NT2/D1 (cell line): ENCODE measurements at regions not wholly inside any gene's neighbourhood (a gene's known extent, or its start where the extent isn't known, plus 50 kb on each side); places are given as distances from the start of the nearest gene placed in this dataset.
"Not testable (repeated sequence)": the region's sequence is repeated elsewhere in the genome, so short reads cannot be mapped to it uniquely, and the experiment has no call there.

ENCODE experiments used
- DNase-seq: peaks from one replicate; pipeline ENCODE4 v3.0.0-alpha.2; 2011; ENCODE audit warnings: low read depth, low spot score
- H3K27me3 ChIP-seq: 2 replicates; pipeline ENCODE4 v1.6.0; 2011; ENCODE audit warnings: mild to moderate bottlenecking; ENCODE audit not compliant: insufficient read length, insufficient read depth
- H3K36me3 ChIP-seq: 2 replicates; pipeline ENCODE4 v1.6.1; 2011; ENCODE audit warnings: mild to moderate bottlenecking, low read length, mixed read lengths; ENCODE audit not compliant: insufficient read depth, insufficient read length
- H3K4me1 ChIP-seq: 2 replicates; pipeline ENCODE4 v1.5.1; 2011; ENCODE audit not compliant: insufficient read depth, insufficient read length
- H3K4me3 ChIP-seq: 2 replicates; pipeline ENCODE4 v1.5.1; 2011; ENCODE audit warnings: low read depth; ENCODE audit not compliant: insufficient read length
- H3K9ac ChIP-seq: 2 replicates; pipeline ENCODE4 v1.6.0; 2011; ENCODE audit warnings: low read depth; ENCODE audit not compliant: insufficient read length
- H3K9me3 ChIP-seq: 2 replicates; pipeline ENCODE4 v1.5.1; 2011; ENCODE audit warnings: mild to moderate bottlenecking, low read length; ENCODE audit not compliant: insufficient read depth
- SUZ12 ChIP-seq: IDR thresholded peaks from 2 replicates; pipeline ENCODE4 v1.6.1; 2011; ENCODE audit not compliant: insufficient read length, insufficient read depth; ENCODE audit errors: extremely low read depth
- YY1 ChIP-seq: IDR thresholded peaks from 2 replicates; pipeline ENCODE4 v1.6.1; 2011; ENCODE audit not compliant: insufficient read length, insufficient read depth
- ZNF274 ChIP-seq: IDR thresholded peaks from 2 replicates; pipeline ENCODE4 v1.6.1; 2011; ENCODE audit warnings: mild to moderate bottlenecking, low read depth, low read length

DNA sequence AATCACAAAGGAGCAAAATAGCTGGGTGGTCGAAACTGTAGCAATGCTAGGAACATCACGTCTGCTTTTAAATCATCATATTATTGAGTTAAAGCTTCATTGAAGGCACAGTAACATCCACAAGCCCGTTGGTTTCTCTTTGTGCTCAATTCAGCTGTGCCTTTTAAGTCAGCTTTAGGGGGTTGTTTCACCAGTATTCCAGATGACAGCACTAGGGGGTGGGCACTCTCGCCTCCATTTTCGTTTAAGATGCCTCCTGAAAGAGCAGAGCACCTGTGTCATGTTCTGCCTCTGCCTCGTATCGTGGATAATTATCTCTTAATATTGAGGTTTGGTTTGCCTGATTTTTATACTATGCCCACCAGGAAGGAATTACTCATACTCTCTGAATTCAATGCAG, 139.8 kb upstream of the PTBP2 start:
- H3K4me3 ChIP-seq, result no peak overlapping the region
- no peak for DNase-seq
- H3K36me3 ChIP-seq, result no peaks in the 10 kb centered on the region
- H3K9me3 ChIP-seq, result no peaks in the 10 kb centered on the region
- no peaks in the 10 kb centered on the region for H3K27me3 ChIP-seq
- no peak overlapping the region for H3K9ac ChIP-seq
- no peaks in the 10 kb centered on the region for H3K4me1 ChIP-seq
- TF ChIP-seq SUZ12, result no peak
- no peak for TF ChIP-seq ZNF274
- TF ChIP-seq YY1, result no peak

DNA sequence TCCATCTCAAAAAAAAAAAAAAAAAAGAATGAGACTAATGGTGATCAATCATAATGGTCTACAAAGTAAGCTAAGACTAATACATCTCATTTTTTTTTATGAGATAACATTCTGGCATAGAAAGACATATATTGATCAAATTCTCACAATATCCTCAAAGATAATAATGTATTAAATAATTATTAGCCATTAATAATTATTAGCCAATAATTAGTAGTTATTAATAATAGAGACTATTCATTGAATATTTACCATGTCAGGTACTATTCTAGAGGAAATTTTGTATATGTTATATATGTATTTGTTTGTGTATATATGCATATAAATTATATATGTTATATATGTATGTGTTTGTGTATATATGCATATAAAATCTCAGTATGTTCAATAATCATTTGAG, 137.7 kb upstream of the PTBP2 start:
- no peak overlapping the region for H3K9ac ChIP-seq
- no peak overlapping the region for H3K4me3 ChIP-seq
- H3K9me3 ChIP-seq, result no peaks in the 10 kb centered on the region
- no peak for DNase-seq
- H3K4me1 ChIP-seq, result no peaks in the 10 kb centered on the region
- no peaks in the 10 kb centered on the region for H3K27me3 ChIP-seq
- TF ChIP-seq SUZ12 (no peak), YY1 (no peak), ZNF274 (no peak)
- no peaks in the 10 kb centered on the region for H3K36me3 ChIP-seq

DNA sequence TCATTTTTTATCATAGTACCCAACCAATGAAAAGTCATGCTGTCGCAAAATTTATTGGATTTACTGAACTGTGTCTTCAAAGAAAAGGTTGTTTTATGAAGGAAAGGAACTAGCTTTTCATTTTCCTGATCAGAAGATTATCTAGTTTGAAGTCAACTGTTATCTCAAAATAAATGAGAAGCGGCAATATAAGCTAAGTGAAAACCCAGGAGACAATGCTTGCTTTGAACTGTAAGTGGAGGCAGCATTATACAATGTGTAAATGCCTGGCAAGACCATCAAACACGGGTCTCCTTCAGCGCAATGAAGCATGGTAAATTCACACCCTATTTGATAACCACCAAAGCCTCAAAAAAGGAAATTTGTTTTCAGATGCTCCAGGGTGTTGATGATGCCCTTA, 134.4 kb upstream of the PTBP2 start:
- H3K4me1 ChIP-seq, result no peaks in the 10 kb centered on the region
- no peak for DNase-seq
- 0 out of 2 replicates have a peak, but pooled peaks cover under 1% of the 10 kb centered on the region for H3K9me3 ChIP-seq
- H3K27me3 ChIP-seq, result no peaks in the 10 kb centered on the region
- TF ChIP-seq SUZ12 (no peak), ZNF274 (no peak), YY1 (no peak)
- H3K4me3 ChIP-seq, result no peak overlapping the region
- H3K9ac ChIP-seq, result no peak overlapping the region
- H3K36me3 ChIP-seq, result no peaks in the 10 kb centered on the region

DNA sequence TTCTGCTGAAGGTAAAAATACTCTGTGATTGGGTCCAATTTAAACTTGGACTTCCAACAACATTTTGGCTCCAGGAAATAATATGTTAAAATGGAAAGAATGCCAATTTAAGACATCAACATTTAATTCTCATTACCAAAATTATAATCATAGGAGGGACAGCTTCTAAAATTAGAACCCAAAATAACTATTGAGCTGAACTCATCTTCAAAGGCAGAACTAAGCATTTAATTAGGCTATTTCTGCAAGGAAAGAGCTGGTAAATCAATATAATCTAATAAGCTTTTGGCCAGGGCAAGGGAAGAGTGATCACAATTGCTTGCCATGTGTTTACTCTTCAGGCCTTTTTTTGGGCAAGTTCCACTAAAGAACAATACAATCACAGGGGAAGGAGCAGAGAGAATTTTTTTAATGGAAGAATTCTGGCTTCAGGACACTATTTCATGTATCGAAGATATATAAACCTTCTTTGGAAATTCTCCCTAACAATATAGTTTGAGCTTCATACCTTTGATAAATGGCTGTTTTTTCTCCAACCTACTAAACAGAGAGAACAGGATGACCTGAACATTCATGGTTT, 133.1 kb upstream of the PTBP2 start:
- H3K9me3 ChIP-seq, result peaks cover 9% of the 10 kb centered on the region; the same call in 1 of the 2 replicates
- H3K4me1 ChIP-seq, result no peaks in the 10 kb centered on the region
- no peaks in the 10 kb centered on the region for H3K36me3 ChIP-seq
- no peak overlapping the region for H3K9ac ChIP-seq
- DNase-seq, result no peak
- TF ChIP-seq YY1 (no peak), ZNF274 (no peak), SUZ12 (no peak)
- no peaks in the 10 kb centered on the region for H3K27me3 ChIP-seq
- H3K4me3 ChIP-seq, result no peak overlapping the region

DNA sequence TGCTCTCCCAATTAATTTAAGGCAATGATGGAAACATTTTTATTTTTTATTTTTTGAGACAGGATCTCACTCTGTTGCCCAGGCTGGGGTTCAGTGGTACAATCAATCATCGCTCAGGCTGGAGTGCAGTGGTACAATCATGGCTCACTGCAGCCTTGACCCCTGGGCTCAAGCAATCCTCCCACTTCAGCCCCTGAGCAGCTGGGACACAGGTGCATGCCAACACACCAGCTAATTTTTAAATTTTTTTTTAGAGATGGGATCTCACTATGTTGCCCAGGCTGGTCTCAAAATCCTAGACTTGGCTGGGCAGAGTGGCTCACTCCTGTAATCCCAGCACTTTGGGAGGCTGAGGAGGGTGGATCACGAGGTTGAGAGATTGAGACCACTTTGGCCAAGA, 126.1 kb upstream of the PTBP2 start:
- DNase-seq, H3K27me3 ChIP-seq, H3K4me3 ChIP-seq, H3K36me3 ChIP-seq, H3K9me3 ChIP-seq, H3K4me1 ChIP-seq, H3K9ac ChIP-seq: not testable (repeated sequence)

DNA sequence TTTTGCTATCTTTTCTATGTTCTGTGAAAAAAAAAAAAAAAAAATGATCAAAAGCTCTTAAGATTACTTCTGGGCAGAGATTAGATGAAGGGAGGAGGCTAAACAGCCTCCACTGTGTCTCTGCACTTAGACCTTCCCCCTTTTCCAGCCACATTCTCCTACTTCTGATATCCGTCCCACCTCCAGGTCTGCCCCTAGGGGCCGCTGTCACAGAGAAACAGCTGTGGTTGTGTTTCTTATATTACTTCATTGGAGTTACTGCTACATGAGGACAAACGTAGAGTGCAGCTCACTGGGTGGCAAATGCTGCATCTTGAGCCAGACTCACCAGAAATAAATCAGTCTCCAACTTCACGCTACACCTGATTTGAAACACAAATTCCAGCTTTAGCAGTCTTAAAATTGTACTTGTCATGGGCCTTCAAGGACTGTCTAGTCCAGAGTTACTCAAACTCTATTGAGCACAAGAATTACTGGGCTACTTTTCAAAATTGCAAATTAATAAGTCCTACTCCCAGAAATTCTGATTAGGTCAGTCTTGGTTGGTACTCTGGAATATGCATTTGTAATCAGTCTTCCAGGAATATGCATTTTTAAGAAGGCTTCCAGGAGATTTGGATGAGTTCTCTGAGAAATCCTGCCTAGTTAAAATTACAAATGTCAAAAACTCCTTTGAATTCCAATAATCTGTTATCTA, 125.2 kb upstream of the PTBP2 start:
- H3K27me3 ChIP-seq, result no peaks in the 10 kb centered on the region
- TF ChIP-seq SUZ12, result no peak
- no peak for TF ChIP-seq YY1
- TF ChIP-seq ZNF274, result no peak
- H3K4me1 ChIP-seq, result peaks cover 3% of the 10 kb centered on the region
- no peaks in the 10 kb centered on the region for H3K36me3 ChIP-seq
- DNase-seq, result no peak
- peaks cover 9% of the 10 kb centered on the region; the same call in 1 of the 2 replicates for H3K9me3 ChIP-seq
- H3K9ac ChIP-seq, result no peak overlapping the region
- no peak overlapping the region for H3K4me3 ChIP-seq

DNA sequence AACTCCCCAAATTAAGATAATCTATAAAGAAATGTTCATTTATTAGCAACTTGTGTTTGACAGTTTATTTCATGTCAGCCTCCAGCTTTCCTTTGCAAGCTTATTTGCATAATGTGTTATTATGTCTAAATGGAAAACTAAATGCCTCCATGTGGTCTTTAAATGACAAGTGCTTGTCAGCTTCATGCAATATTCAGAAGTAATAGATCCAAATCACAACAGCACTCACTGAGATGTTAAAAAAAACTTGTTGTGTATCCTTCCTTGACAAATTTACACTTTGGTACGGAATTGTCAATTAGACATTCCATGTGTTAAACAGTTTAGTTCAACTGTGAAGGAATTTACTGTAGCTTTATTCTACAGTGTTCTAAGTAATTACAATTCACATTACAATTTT, 124.4 kb upstream of the PTBP2 start:
- no peak for TF ChIP-seq ZNF274
- H3K4me1 ChIP-seq, result peaks cover 3% of the 10 kb centered on the region

More for the DNA sequence above, 124.4 kb upstream of the PTBP2 start:
- Histone ChIP-seq H3K36me3 (no peaks in the 10 kb centered on the region), H3K9me3 (peaks cover 9% of the 10 kb centered on the region; the same call in 1 of the 2 replicates), H3K4me3 (no peak overlapping the region), H3K9ac (no peak overlapping the region), H3K27me3 (no peaks in the 10 kb centered on the region)
- no peak for DNase-seq
